ENCODE measurements at regions not wholly inside any gene's neighbourhood (a gene's known extent, or its start where the extent isn't known, plus 50 kb on each side); places are given as distances from the start of the nearest gene placed in this dataset.

DNA sequence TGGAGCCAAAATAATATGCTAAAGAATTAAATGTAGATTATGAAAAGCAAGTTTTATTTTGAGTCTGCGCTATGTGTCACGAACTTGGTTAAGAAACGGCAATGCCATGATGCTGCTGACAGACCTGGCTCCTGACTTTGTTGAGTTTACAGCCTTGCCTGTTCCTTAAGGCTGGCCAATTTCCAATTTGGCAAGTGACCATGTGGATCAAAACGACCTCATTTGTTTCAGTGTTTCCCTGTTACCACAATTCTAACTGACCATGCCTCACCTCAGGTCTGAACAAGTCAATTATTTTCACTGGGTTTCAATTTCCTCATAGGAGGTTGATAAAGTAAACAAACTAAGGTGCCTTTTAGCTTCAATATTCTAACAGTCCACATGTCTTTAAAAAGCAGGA lies 461.4 kb downstream of the ZNF608 start:
- Histone ChIP-seq H4K5ac (ENCODE audit: insufficient read length, low read depth, low read length) (no peak overlapping the region), H2AK5ac (ENCODE audit: low read depth, low read length) (no peak overlapping the region), H3K36me3 (ENCODE audit: control insufficient read depth in 2 of 4, insufficient read depth in 4 of 4, low read length in 3 of 4) (no peaks in the 10 kb centered on the region), H2BK20ac (ENCODE audit: low read length) (no peak overlapping the region), H3K18ac (ENCODE audit: extremely low read depth, low read length) (no peak overlapping the region), H4K20me1 (replicated peaks in 1 of 2; ENCODE audit: control insufficient read depth in 1 of 2, insufficient read depth in 2 of 2, low read length in 2 of 2) (no peaks in the 10 kb centered on the region), H3K79me1 (ENCODE audit: low read depth, low read length) (no peaks in the 10 kb centered on the region), H3K4me3 (ENCODE audit: extremely low read depth in 1 of 4, insufficient read depth in 2 of 4, low read depth in 3 of 4, low read length in 4 of 4) (no peak overlapping the region), H4K8ac (ENCODE audit: extremely low read depth, insufficient read depth, low read length) (no peak overlapping the region), H3K4me1 (replicated peaks in 1 of 4; ENCODE audit: control insufficient read depth in 3 of 4, insufficient read depth in 4 of 4, low read length in 3 of 4) (peaks cover 0 to 4% (median 1%) of the 10 kb centered on the region in 4 experiments; a peak in 3 of 7 replicates), H3K27ac (ENCODE audit: low read depth, low read length) (no peak overlapping the region), H3K9me3 (ENCODE audit: insufficient read depth in 2 of 2, low read depth in 1 of 2, low read length in 1 of 2) (no peaks in the 10 kb centered on the region), H2AFZ (ENCODE audit: low read length) (no peak overlapping the region), H3K23me2 (ENCODE audit: low read depth, low read length) (no peaks in the 10 kb centered on the region), H4K91ac (replicated peaks; ENCODE audit: insufficient read length, low read length) (no peak overlapping the region), H3K14ac (ENCODE audit: insufficient read length) (no peak overlapping the region), H2BK12ac (ENCODE audit: low read depth, low read length) (no peak overlapping the region), H3K56ac (replicated peaks; ENCODE audit: insufficient read length, low read depth, low read length) (no peak overlapping the region), H3K4ac (replicated peaks; ENCODE audit: insufficient read length, low read depth, low read length) (no peak overlapping the region), H2BK5ac (ENCODE audit: low read depth, low read length) (no peak overlapping the region), H3K23ac (ENCODE audit: insufficient read length) (no peak overlapping the region), H3K9ac (replicated peaks in 1 of 4; ENCODE audit: extremely low read depth in 1 of 4, low read depth in 3 of 4, low read length in 3 of 4) (no peak overlapping the region), H3K4me2 (ENCODE audit: insufficient read depth in 1 of 2, low read depth in 2 of 2, low read length in 2 of 2) (no peak overlapping the region), H2BK15ac (ENCODE audit: low read length) (no peak overlapping the region), H3K27me3 (replicated peaks in 1 of 4; ENCODE audit: control insufficient read depth in 3 of 4, extremely low read depth in 1 of 4, insufficient read depth in 3 of 4, low read length in 3 of 4) (no peaks in the 10 kb centered on the region), H3K79me2 (ENCODE audit: control insufficient read depth in 1 of 2, insufficient read depth in 2 of 2, low read length in 2 of 2) (no peaks in the 10 kb centered on the region), H2BK120ac (replicated peaks; ENCODE audit: low read depth, low read length) (no peak overlapping the region)
- DNase-seq (ENCODE audit: low read depth in 1 of 2, low spot score in 2 of 2) (no peak), FAIRE-seq (no peak)
- 91% methylated on average over 4 of the region's 4 CpGs; no CpG with 5 or more reads in 1 of the 2 experiments for WGBS, 2 experiments (ENCODE audit: extremely low coverage in 1 of 2, insufficient coverage in 1 of 2, insufficient read length in 1 of 2, insufficient replicate concordance in 2 of 2, low coverage in 1 of 2, low lambda C conversion rate in 2 of 2, missing lambda C conversion rate in 1 of 2)
- TF ChIP-seq KDM4A (IDR thresholded peaks at IDR 0.05; ENCODE audit: low read depth, low read length, severe bottlenecking): no peak
- no peak for TF ChIP-seq YY1 (IDR thresholded peaks at IDR 0.05; ENCODE audit: low read depth, low read length)
- TF ChIP-seq, protein P1, sequence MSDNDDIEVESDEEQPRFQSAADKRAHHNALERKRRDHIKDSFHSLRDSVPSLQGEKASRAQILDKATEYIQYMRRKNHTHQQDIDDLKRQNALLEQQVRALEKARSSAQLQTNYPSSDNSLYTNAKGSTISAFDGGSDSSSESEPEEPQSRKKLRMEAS (IDR thresholded peaks at IDR 0.05): no peak
- no peak for TF ChIP-seq BCL11A (IDR thresholded peaks at IDR 0.05; ENCODE audit: low read depth in 2 of 2, low read length in 2 of 2)
- no peak for TF ChIP-seq BACH1 (IDR thresholded peaks at IDR 0.05; ENCODE audit: low read length)
- TF ChIP-seq NANOG (IDR thresholded peaks at IDR 0.05; ENCODE audit: insufficient read depth, low read depth, low read length, poor library complexity, severe bottlenecking): no peak
- ChIA-PET CTCF (ENCODE audit: partially characterized antibody) (no interaction called here), POLR2A (ENCODE audit: partially characterized antibody) (no interaction called here)

Data from H1 (cell line).